ENCODE measurements at regions not wholly inside any gene's neighbourhood (a gene's known extent, or its start where the extent isn't known, plus 50 kb on each side); places are given as distances from the start of the nearest gene placed in this dataset.

- TF ChIP-seq CTCF (IDR thresholded peaks at IDR 0.05): no peak
- TF ChIP-seq POLR2A (IDR thresholded peaks at IDR 0.05): no peak
Measured at GRCh38 chr3:195004512-195005250, 266.3 kb downstream of the XXYLT1 start.

Measured in testis (tissue), 2 donors.